ENCODE measurements at regions not wholly inside any gene's neighbourhood (a gene's known extent, or its start where the extent isn't known, plus 50 kb on each side); places are given as distances from the start of the nearest gene placed in this dataset.
"Not testable (repeated sequence)": the region's sequence is repeated elsewhere in the genome, so short reads cannot be mapped to it uniquely, and the experiment has no call there.

DNA sequence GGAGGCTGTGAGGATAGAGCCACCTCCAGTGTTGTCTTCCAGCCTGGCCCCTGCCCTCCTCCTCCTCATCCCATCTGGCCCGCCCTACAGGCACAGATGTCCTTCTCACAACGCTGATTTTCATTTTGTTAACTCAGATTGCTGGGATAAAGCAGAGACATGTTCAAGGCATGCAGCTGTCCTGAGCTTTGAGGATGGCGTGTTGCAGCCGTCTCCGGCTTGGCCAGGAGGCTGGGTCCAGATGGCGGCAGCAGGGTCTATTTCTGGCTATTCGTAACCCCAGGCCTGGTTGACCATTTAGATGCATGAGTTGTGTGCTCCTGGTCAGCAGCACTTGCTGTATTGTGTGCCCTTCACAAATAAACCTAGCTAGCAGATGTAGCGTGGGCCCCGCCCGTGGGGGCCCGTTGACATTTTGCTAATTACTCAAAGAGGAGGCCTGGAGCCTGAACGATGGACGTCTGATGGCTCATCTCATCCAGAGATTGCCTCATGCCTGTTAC lies 185.0 kb downstream of the BANP start:
- TF ChIP-seq PAX5 (IDR thresholded peaks at IDR 0.05; ENCODE audit: insufficient read depth, low read length, severe bottlenecking); POLR2AphosphoS5 (IDR thresholded peaks at IDR 0.05; ENCODE audit: low read depth, low read length); POLR2A (IDR thresholded peaks at IDR 0.05; ENCODE audit: low read depth, low read length); SPI1 (IDR thresholded peaks at IDR 0.05; ENCODE audit: low read depth, low read length); TAF1 (IDR thresholded peaks at IDR 0.05; ENCODE audit: low read depth, low read length): not testable (repeated sequence)
